Spleen (tissue), 11 donors: ENCODE measurements at regions not wholly inside any gene's neighbourhood (a gene's known extent, or its start where the extent isn't known, plus 50 kb on each side); places are given as distances from the start of the nearest gene placed in this dataset.

Experiments
- DNase-seq: peaks from one replicate; pipeline ENCODE4 v3.0.0-alpha.2; 2020
- H3K27ac ChIP-seq, 8 donors: fragments of 200-600 bp; sonication (generic) in 7 of 8; 1 replicate in 4 of 8; 2 replicates in 4 of 8; pipeline versions ENCODE4 v1.5.0 to v1.8.0; 2016 to 2021; ENCODE audit warnings: inconsistent platforms in 4 of 8, mild to moderate bottlenecking in 4 of 8, moderate library complexity in 1 of 8
- H3K27me3 ChIP-seq, 7 donors: fragments of 200-600 bp; sonication (generic) in 6 of 7; replicated peaks in 1 of 7; 1 replicate in 4 of 7; 2 replicates in 3 of 7; pipeline versions ENCODE4 v1.5.0 to v1.8.0; 2016 to 2021; ENCODE audit warnings: inconsistent platforms in 3 of 7, mild to moderate bottlenecking in 1 of 7
- H3K36me3 ChIP-seq, 6 donors: fragments of 200-600 bp; sonication (generic) in 5 of 6; 1 replicate in 4 of 6; 2 replicates in 2 of 6; pipeline versions ENCODE4 v1.5.0 to v1.8.0; 2016 to 2021; ENCODE audit warnings: inconsistent platforms in 2 of 6
- H3K4me1 ChIP-seq, 6 donors: fragments of 200-600 bp; sonication (generic) in 5 of 6; 1 replicate in 3 of 6; 2 replicates in 3 of 6; pipeline versions ENCODE4 v1.5.0 to v1.8.0; 2016 to 2021; ENCODE audit warnings: inconsistent platforms in 3 of 6
- H3K4me3 ChIP-seq, 8 donors: fragments of 200-600 bp; sonication (generic) in 7 of 8; 1 replicate in 4 of 8; 2 replicates in 4 of 8; pipeline versions ENCODE4 v1.5.0 to v1.8.0; 2016 to 2021; ENCODE audit warnings: inconsistent platforms in 4 of 8, mild to moderate bottlenecking in 4 of 8, moderate library complexity in 2 of 8
- H3K9me3 ChIP-seq, 8 donors: fragments of 200-600 bp; sonication (generic) in 7 of 8; 1 replicate in 4 of 8; 2 replicates in 4 of 8; pipeline versions ENCODE4 v1.5.0 to v1.8.0; 2016 to 2021; ENCODE audit warnings: inconsistent platforms in 4 of 8
- POLR2A ChIP-seq, 3 donors: fragments of 450-650 bp; IDR thresholded peaks; one replicate each; pipeline ENCODE4 v1.5.1; 2017; ENCODE audit warnings: antibody characterized with exemption in 3 of 3, mild to moderate bottlenecking in 1 of 3
- POLR2AphosphoS5 ChIP-seq, 3 donors: sonication (generic); formaldehyde crosslinking; IDR thresholded peaks; one replicate each; pipeline ENCODE4 v1.5.1; 2017; ENCODE audit warnings: antibody characterized with exemption in 3 of 3
- WGBS, 5 donors: extraction: QIAGEN DNeasy Blood & Tissue Kit in 3 of 5; methylation state at CpG; one replicate each; pipeline versions ENCODE4 v1.1.5 to v1.1.7; 2013 to 2018; 5-methylcytosine and 5-hydroxymethylcytosine counted together
- intact Hi-C: fragments of 100-400 bp; cut with DNase I; formaldehyde crosslinking; loops from one replicate; pipeline ENCODE4 v1.15.0; 2023; ENCODE audit warnings: low total_unique reads
- TF ChIP-seq, protein P1 (sequence below), 11 experiments: fragments of 200-600 bp in 7 of 11; fragments of 450-650 bp in 4 of 11; sonication (generic) in 4 of 11; IDR thresholded peaks in 8 of 11; conservative IDR thresholded peaks in 3 of 11; 1 replicate in 7 of 11; 2 replicates in 4 of 11; pipeline versions ENCODE4 v1.4.0 to v1.8.0; 2016 to 2021; ENCODE audit warnings: antibody characterized with exemption in 11 of 11, inconsistent platforms in 4 of 11, mild to moderate bottlenecking in 1 of 11
- donor health status: healthy with polysubstance abuse.
- donor health status: DM: no; HTN: no; CAD: no; lungs with moderate emphysema.
- donor health status: DM: no; HTN: no; CAD: no.
- donor health status: Bipolar disorder and iron deficiency.
- donor health status: healthy.
- donor health status: DM: no; HTN: no; CAD: no.
- donor health status: DM: yes; HTN: yes; CAD: no.

DNA sequence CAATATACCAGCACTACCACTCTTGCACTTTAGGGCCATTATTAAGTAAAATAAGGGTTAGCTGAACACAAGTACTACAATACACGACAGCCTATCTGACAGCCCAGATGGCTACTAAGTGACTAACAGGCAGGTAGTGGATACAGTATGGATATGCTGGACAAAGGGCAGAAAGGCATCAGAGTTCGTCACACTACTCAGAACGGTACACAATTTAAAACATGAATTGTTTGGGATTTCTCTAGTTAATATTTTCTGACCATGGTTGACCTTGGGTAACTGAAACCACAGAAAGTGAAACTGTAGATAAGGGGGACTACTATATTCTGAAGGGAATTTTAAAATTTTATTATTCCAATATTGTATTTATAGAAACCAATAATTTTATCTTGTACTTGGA is 101.3 kb upstream of the SKAP2 start:
- Histone ChIP-seq H3K4me1 (peaks cover 3 to 19% (median 11%) of the 10 kb centered on the region in 6 donors), H3K9me3 (peaks cover 0 to 1% (median 0%) of the 10 kb centered on the region in 8 donors), H3K4me3 (no peak overlapping the region), H3K36me3 (no peaks in the 10 kb centered on the region), H3K27me3 (no peaks in the 10 kb centered on the region), H3K27ac (peak overlapping the region in 3 of 8 donors; percentile 22 to 44 (median 31))
- TF ChIP-seq POLR2A (IDR thresholded peaks at IDR 0.05): no peak
- TF ChIP-seq, protein P1, sequence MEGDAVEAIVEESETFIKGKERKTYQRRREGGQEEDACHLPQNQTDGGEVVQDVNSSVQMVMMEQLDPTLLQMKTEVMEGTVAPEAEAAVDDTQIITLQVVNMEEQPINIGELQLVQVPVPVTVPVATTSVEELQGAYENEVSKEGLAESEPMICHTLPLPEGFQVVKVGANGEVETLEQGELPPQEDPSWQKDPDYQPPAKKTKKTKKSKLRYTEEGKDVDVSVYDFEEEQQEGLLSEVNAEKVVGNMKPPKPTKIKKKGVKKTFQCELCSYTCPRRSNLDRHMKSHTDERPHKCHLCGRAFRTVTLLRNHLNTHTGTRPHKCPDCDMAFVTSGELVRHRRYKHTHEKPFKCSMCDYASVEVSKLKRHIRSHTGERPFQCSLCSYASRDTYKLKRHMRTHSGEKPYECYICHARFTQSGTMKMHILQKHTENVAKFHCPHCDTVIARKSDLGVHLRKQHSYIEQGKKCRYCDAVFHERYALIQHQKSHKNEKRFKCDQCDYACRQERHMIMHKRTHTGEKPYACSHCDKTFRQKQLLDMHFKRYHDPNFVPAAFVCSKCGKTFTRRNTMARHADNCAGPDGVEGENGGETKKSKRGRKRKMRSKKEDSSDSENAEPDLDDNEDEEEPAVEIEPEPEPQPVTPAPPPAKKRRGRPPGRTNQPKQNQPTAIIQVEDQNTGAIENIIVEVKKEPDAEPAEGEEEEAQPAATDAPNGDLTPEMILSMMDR (IDR thresholded peaks at IDR 0.05 in 8 of 11, conservative IDR thresholded peaks at IDR 0.05 in 3 of 11): no peak
- no peak for TF ChIP-seq POLR2AphosphoS5 (IDR thresholded peaks at IDR 0.05)
- 61 to 81% (median 78%) methylated on average over 3 of the region's 3 CpGs for WGBS, 5 donors
- no peak for DNase-seq
- intact Hi-C loops: no loop called here

DNA sequence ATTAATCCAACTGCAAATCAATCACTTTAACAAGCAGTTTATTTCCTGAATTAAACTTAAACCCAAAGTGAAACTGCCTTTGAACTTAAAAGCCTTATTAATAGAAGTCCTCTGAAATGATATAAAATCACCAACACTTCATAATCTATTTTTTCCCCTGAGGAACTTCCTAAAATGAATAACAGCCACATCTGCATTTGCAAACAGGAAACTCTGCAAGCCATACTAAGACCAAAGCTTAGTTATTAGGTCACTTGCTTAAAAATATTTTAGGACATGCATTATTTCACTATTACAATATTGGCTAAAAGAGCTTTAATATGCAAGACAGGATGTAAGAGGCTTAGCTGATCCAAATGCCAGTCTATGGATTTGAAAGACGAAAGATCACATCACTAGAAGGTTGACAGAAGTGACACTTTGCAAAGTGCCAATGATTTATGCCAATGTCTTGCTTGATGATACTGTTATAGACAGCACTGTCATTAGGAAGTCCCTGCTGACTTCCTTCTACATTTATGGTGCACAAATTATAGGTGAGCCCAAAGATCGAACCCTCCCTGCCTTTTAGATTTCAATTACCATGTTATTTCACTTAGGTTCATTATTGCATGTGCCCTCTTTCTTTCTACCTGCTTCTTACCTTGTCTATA is 99.9 kb upstream of the SKAP2 start:
- Histone ChIP-seq H3K9me3 (no peaks in the 10 kb centered on the region), H3K4me1 (peaks cover 3 to 19% (median 11%) of the 10 kb centered on the region in 6 donors), H3K4me3 (no peak overlapping the region), H3K27ac (peak overlapping the region in 1 of 8 donors; percentile 6), H3K36me3 (no peaks in the 10 kb centered on the region), H3K27me3 (no peaks in the 10 kb centered on the region)
- TF ChIP-seq POLR2A (IDR thresholded peaks at IDR 0.05): no peak
- WGBS, 5 donors: 29 to 48% (median 36%) methylated on average over 2 of the region's 2 CpGs
- intact Hi-C loops: no loop called here
- no peak for DNase-seq

DNA sequence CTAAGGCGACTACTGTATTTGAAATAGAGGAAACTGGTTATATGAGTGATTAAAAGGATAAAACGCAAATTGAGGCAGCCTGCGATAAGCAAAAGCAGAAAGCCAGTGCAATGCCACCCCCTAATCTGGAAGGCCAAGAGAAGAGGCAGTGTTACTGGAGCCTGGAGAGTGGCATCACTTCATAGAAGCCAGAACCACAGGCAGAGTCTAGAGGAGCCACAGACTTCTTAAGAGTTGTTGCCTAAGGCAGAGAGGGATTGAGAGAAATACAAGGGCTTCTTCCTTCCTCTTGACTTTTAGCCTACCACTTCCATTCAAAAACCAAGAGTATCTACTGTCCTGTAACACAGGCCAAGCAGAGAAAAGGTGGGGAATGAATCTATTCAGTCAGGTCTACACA is 94.9 kb upstream of the SKAP2 start:
- Histone ChIP-seq H3K4me3 (no peak overlapping the region), H3K36me3 (no peaks in the 10 kb centered on the region), H3K27me3 (no peaks in the 10 kb centered on the region), H3K4me1 (peaks cover 1 to 7% (median 5%) of the 10 kb centered on the region in 6 donors), H3K27ac (no peak overlapping the region), H3K9me3 (no peaks in the 10 kb centered on the region)
- WGBS, 5 donors: 71 to 96% (median 91%) methylated on average over 3 of the region's 3 CpGs
- intact Hi-C loops: no loop called here
- TF ChIP-seq POLR2AphosphoS5 (IDR thresholded peaks at IDR 0.05): no peak
- TF ChIP-seq POLR2A (IDR thresholded peaks at IDR 0.05): no peak
- TF ChIP-seq, protein P1 (IDR thresholded peaks at IDR 0.05 in 8 of 11, conservative IDR thresholded peaks at IDR 0.05 in 3 of 11): no peak
- no peak for DNase-seq

DNA sequence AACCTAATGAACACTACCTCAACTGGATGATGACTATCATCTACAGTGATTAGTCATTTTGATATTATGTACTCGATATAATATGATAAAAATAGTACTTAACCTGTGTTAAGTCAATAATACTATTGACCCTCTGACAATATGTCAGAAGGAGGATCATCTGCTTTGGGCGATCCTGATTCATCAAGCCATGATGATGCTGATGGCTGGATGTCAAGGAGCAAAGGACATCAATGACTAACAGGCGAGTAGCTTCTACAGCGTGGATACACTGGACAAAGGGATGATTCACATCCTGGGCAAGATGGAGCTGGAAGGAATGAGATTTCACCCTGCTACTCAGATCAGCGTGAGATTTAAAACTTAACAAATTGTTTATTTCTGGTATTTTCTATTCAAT is 94.4 kb upstream of the SKAP2 start:
- Histone ChIP-seq H3K4me3 (no peak overlapping the region), H3K9me3 (no peaks in the 10 kb centered on the region), H3K27ac (no peak overlapping the region), H3K36me3 (no peaks in the 10 kb centered on the region), H3K4me1 (peaks cover 0 to 3% (median under 1%) of the 10 kb centered on the region in 6 donors), H3K27me3 (no peaks in the 10 kb centered on the region)
- TF ChIP-seq, protein P1 (IDR thresholded peaks at IDR 0.05 in 8 of 11, conservative IDR thresholded peaks at IDR 0.05 in 3 of 11): no peak
- no peak for TF ChIP-seq POLR2A (IDR thresholded peaks at IDR 0.05)
- no peak for TF ChIP-seq POLR2AphosphoS5 (IDR thresholded peaks at IDR 0.05)
- intact Hi-C loops: no loop called here
- DNase-seq: no peak
- WGBS, 5 donors: 85 to 93% (median 91%) methylated on average over 5 of the region's 5 CpGs
